Gastrocnemius medialis (tissue), 4 donors: ENCODE measurements at regions not wholly inside any gene's neighbourhood (a gene's known extent, or its start where the extent isn't known, plus 50 kb on each side); places are given as distances from the start of the nearest gene placed in this dataset.
A peak's percentile ranks its signal among the peaks of the same experiment; 100 is the strongest.

Source experiments
- ATAC-seq, 2 donors: fragments of 150-250 bp; one replicate each; pipeline ENCODE4 v1.9.1; 2016
- DNase-seq, 2 donors: peaks; one replicate each; pipeline ENCODE4 v3.0.0-alpha.2; 2019
- H3K27ac ChIP-seq, 4 donors: fragments of 200-600 bp; sonication (generic); 1 replicate in 1 of 4; 2 replicates in 3 of 4; pipeline ENCODE4 v1.5.1; 2016 to 2018; ENCODE audit warnings: mild to moderate bottlenecking in 2 of 4, moderate library complexity in 1 of 4
- H3K27me3 ChIP-seq, 3 donors: fragments of 200-600 bp; sonication (generic) in 2 of 3; 1 replicate in 1 of 3; 2 replicates in 2 of 3; pipeline versions ENCODE4 v1.5.1 to v1.6.0; 2016 to 2019; ENCODE audit warnings: mild to moderate bottlenecking in 1 of 3, moderate library complexity in 1 of 3
- H3K36me3 ChIP-seq, 2 donors: fragments of 200-600 bp; sonication (generic) in 1 of 2; one replicate each; pipeline ENCODE4 v1.5.1; 2017 to 2018
- H3K4me1 ChIP-seq, 2 donors: fragments of 200-600 bp; sonication (generic) in 1 of 2; one replicate each; pipeline ENCODE4 v1.5.1; 2016 to 2017; ENCODE audit warnings: mild to moderate bottlenecking in 2 of 2
- H3K4me3 ChIP-seq, 4 donors: fragments of 200-600 bp; sonication (generic) in 3 of 4; 1 replicate in 1 of 4; 2 replicates in 3 of 4; pipeline ENCODE4 v1.5.1; 2016 to 2019; ENCODE audit warnings: mild to moderate bottlenecking in 2 of 4
- H3K9me3 ChIP-seq, 3 donors: fragments of 200-600 bp; sonication (generic) in 2 of 3; 1 replicate in 1 of 3; 2 replicates in 2 of 3; pipeline ENCODE4 v1.5.1; 2016 to 2019
- CTCF ChIP-seq, 5 experiments: fragments of 450-650 bp in 3 of 5; fragments of 200-600 bp in 2 of 5; sonication (generic) in 2 of 5; IDR thresholded peaks in 4 of 5; conservative IDR thresholded peaks in 1 of 5; 1 replicate in 4 of 5; 2 replicates in 1 of 5; pipeline ENCODE4 v1.5.1; 2016 to 2019; ENCODE audit warnings: antibody characterized with exemption in 5 of 5, mild to moderate bottlenecking in 3 of 5, moderate library complexity in 3 of 5
- POLR2A ChIP-seq, 2 donors: fragments of 450-650 bp; IDR thresholded peaks; one replicate each; pipeline ENCODE4 v1.6.1; 2017; ENCODE audit warnings: antibody characterized with exemption in 2 of 2, mild to moderate bottlenecking in 2 of 2, moderate library complexity in 2 of 2
- in situ Hi-C, 4 donors: fragments of 200-750 bp; cut with MboI; loops; one replicate each; pipeline versions ENCODE4 v1.15.0 to v1.8.0; 2017; ENCODE audit warnings: low sequenced_read_pairs in 4 of 4
- intact Hi-C: fragments of 100-400 bp; cut with DNase I; formaldehyde crosslinking; loops from one replicate; pipeline ENCODE4 v1.15.1; 2023; ENCODE audit warnings: low total_unique reads

GRCh38 chr3:124107104-124107890 lies 115.4 kb upstream of the ROPN1 start:
- Histone ChIP-seq H3K27me3 (no peaks in the 10 kb centered on the region), H3K4me3 (no peak overlapping the region), H3K36me3 (no peaks in the 10 kb centered on the region), H3K4me1 (peaks cover under 1 to 10% of the 10 kb centered on the region in 2 donors), H3K27ac (no peak overlapping the region), H3K9me3 (no peaks in the 10 kb centered on the region)
- intact Hi-C loops (no loop called here), in situ Hi-C loops (no loop called here)
- ATAC-seq (no peak), DNase-seq (no peak)
- no peak for TF ChIP-seq CTCF (IDR thresholded peaks at IDR 0.05 in 4 of 5, conservative IDR thresholded peaks at IDR 0.05 in 1 of 5)

GRCh38 chr3:124108446-124108845 lies 116.5 kb upstream of the ROPN1 start:
- Histone ChIP-seq H3K4me1 (peaks cover 5 to 17% of the 10 kb centered on the region in 2 donors), H3K27me3 (no peaks in the 10 kb centered on the region), H3K27ac (no peak overlapping the region), H3K9me3 (no peaks in the 10 kb centered on the region), H3K4me3 (no peak overlapping the region), H3K36me3 (no peaks in the 10 kb centered on the region)
- DNase-seq (no peak), ATAC-seq (no peak)
- no peak for TF ChIP-seq CTCF (IDR thresholded peaks at IDR 0.05 in 4 of 5, conservative IDR thresholded peaks at IDR 0.05 in 1 of 5)
- no peak for TF ChIP-seq POLR2A (IDR thresholded peaks at IDR 0.05)
- in situ Hi-C loops = no loop called here
- intact Hi-C loops = no loop called here

GRCh38 chr3:124113485-124113884 lies 121.6 kb upstream of the ROPN1 start:
- no peak for DNase-seq
- Histone ChIP-seq H3K36me3 (no peaks in the 10 kb centered on the region), H3K4me1 (peaks cover 14 to 45% of the 10 kb centered on the region in 2 donors), H3K4me3 (no peak overlapping the region), H3K9me3 (no peaks in the 10 kb centered on the region), H3K27me3 (no peaks in the 10 kb centered on the region), H3K27ac (no peak overlapping the region)
- in situ Hi-C loops (no loop called here), intact Hi-C loops (no loop called here)
- TF ChIP-seq POLR2A (IDR thresholded peaks at IDR 0.05) (no peak), CTCF (IDR thresholded peaks at IDR 0.05 in 4 of 5, conservative IDR thresholded peaks at IDR 0.05 in 1 of 5) (no peak)
- ATAC-seq = no peak

- ATAC-seq (peak; percentile 46 to 55), DNase-seq (no peak)
- H3K27ac ChIP-seq = peak overlapping the region; percentile 37 to 62 (median 50)
- peak overlapping the region in 1 of 4 donors; percentile 2 for H3K4me3 ChIP-seq
- in situ Hi-C loops = no loop called here
- peaks cover 20 to 50% of the 10 kb centered on the region in 2 donors for H3K4me1 ChIP-seq
- no peaks in the 10 kb centered on the region for H3K9me3 ChIP-seq
- intact Hi-C loops = no loop called here
- H3K27me3 ChIP-seq = no peaks in the 10 kb centered on the region
- TF ChIP-seq CTCF (IDR thresholded peaks at IDR 0.05 in 4 of 5, conservative IDR thresholded peaks at IDR 0.05 in 1 of 5) (no peak), POLR2A (IDR thresholded peaks at IDR 0.05) (no peak)
- H3K36me3 ChIP-seq = no peaks in the 10 kb centered on the region
Measured at GRCh38 chr3:124115279-124115678, 123.4 kb upstream of the ROPN1 start.
